ENCODE measurements at regions not wholly inside any gene's neighbourhood (a gene's known extent, or its start where the extent isn't known, plus 50 kb on each side); places are given as distances from the start of the nearest gene placed in this dataset.

GRCh38 chr4:85018983-85019382 lies 52.5 kb upstream of the WDFY3 start:
- TF ChIP-seq ZC3H10 (CRISPR knock-in tag; IDR thresholded peaks at IDR 0.05), result no peak
- TF ChIP-seq CREB5 (CRISPR knock-in tag; IDR thresholded peaks at IDR 0.05; ENCODE audit: low read depth), result no peak
- ATAC-seq, result no peak

GRCh38 chr4:85019411-85019810 lies 52.9 kb upstream of the WDFY3 start:
- TF ChIP-seq CSDC2 (CRISPR knock-in tag; IDR thresholded peaks at IDR 0.05) (no peak), CREB5 (CRISPR knock-in tag; IDR thresholded peaks at IDR 0.05; ENCODE audit: low read depth) (no peak), ZNF565 (CRISPR knock-in tag; conservative IDR thresholded peaks at IDR 0.05; ENCODE audit: low read depth) (no peak), POU6F1 (CRISPR knock-in tag; IDR thresholded peaks at IDR 0.05; ENCODE audit: borderline replicate concordance, low read depth) (no peak), ESRRG (CRISPR knock-in tag; IDR thresholded peaks at IDR 0.05) (no peak), ZFP30 (CRISPR knock-in tag; IDR thresholded peaks at IDR 0.05) (no peak), TCF4 (CRISPR knock-in tag; IDR thresholded peaks at IDR 0.05; ENCODE audit: borderline replicate concordance) (no peak), GLIS3 (CRISPR knock-in tag; IDR thresholded peaks at IDR 0.05) (no peak)
- ATAC-seq, result no peak

- no peak for ATAC-seq
- no peak for TF ChIP-seq CREB5 (CRISPR knock-in tag; IDR thresholded peaks at IDR 0.05; ENCODE audit: low read depth)
- no peak for TF ChIP-seq ZNF565 (CRISPR knock-in tag; conservative IDR thresholded peaks at IDR 0.05; ENCODE audit: low read depth)
- no peak for TF ChIP-seq ISL1 (CRISPR knock-in tag; IDR thresholded peaks at IDR 0.05)
- TF ChIP-seq TCF4 (CRISPR knock-in tag; IDR thresholded peaks at IDR 0.05; ENCODE audit: borderline replicate concordance), result no peak
- no peak for TF ChIP-seq CSDC2 (CRISPR knock-in tag; IDR thresholded peaks at IDR 0.05)
- TF ChIP-seq ZNF8 (CRISPR knock-in tag; IDR thresholded peaks at IDR 0.05), result no peak
- no peak for TF ChIP-seq TOX (CRISPR knock-in tag; IDR thresholded peaks at IDR 0.05; ENCODE audit: borderline replicate concordance)
- TF ChIP-seq ZC3H10 (CRISPR knock-in tag; IDR thresholded peaks at IDR 0.05), result no peak
- no peak for TF ChIP-seq PATZ1 (CRISPR knock-in tag; IDR thresholded peaks at IDR 0.05; ENCODE audit: borderline replicate concordance)
- no peak for TF ChIP-seq TSHZ2 (CRISPR knock-in tag; IDR thresholded peaks at IDR 0.05)
- TF ChIP-seq ZFP30 (CRISPR knock-in tag; IDR thresholded peaks at IDR 0.05), result no peak
- no peak for TF ChIP-seq BACH2 (CRISPR knock-in tag; IDR thresholded peaks at IDR 0.05; ENCODE audit: borderline replicate concordance)
Measured at GRCh38 chr4:85024671-85025070, 58.2 kb upstream of the WDFY3 start.

GRCh38 chr4:85028910-85029309 lies 62.4 kb upstream of the WDFY3 start:
- ATAC-seq, result no peak
- TF ChIP-seq RARB (CRISPR knock-in tag; IDR thresholded peaks at IDR 0.05), result no peak
